SU-DHL-6 (cell line): ENCODE measurements at regions not wholly inside any gene's neighbourhood (a gene's known extent, or its start where the extent isn't known, plus 50 kb on each side); places are given as distances from the start of the nearest gene placed in this dataset.

Experiments
- H2AFZ ChIP-seq: fragments of 200-600 bp; sonication (generic); 2 replicates; pipeline ENCODE4 v1.6.1; 2014; ENCODE audit warnings: low read depth, mild to moderate bottlenecking, moderate library complexity, mixed read lengths, antibody characterized with exemption, low read length; ENCODE audit not compliant: severe bottlenecking
- H3F3A ChIP-seq: fragments of 200-600 bp; shearing (Covaris generic); 2 replicates; pipeline ENCODE4 v1.6.0; 2016; ENCODE audit warnings: antibody characterized with exemption, mild to moderate bottlenecking; ENCODE audit not compliant: insufficient read depth
- H3K27ac ChIP-seq: fragments of 200-600 bp; sonication (generic); 2 replicates; pipeline ENCODE4 v1.5.1; 2016; ENCODE audit warnings: low read depth, mild to moderate bottlenecking, low read length, moderate library complexity, mixed read lengths
- H3K27me3 ChIP-seq: fragments of 200-600 bp; sonication (generic), shearing (Covaris generic); 2 replicates; pipeline ENCODE4 v1.6.0; 2014; ENCODE audit warnings: mild to moderate bottlenecking, low read length
- H3K36me3 ChIP-seq: fragments of 200-600 bp; sonication (generic); 2 replicates; pipeline ENCODE4 v1.6.1; 2014; ENCODE audit warnings: mild to moderate bottlenecking, low read length, mixed read lengths
- H3K4me2 ChIP-seq: fragments of 300-600, 200-600 bp; shearing (Covaris generic), sonication (generic); 2 replicates; pipeline ENCODE4 v1.6.0; 2014; ENCODE audit warnings: low read length, low read depth, mild to moderate bottlenecking; ENCODE audit not compliant: poor library complexity, severe bottlenecking
- H3K4me3 ChIP-seq: fragments of 200-600 bp; sonication (generic); 2 replicates; pipeline ENCODE4 v1.5.1; 2014; ENCODE audit warnings: antibody characterized with exemption, low read length, mild to moderate bottlenecking, mixed read lengths; ENCODE audit not compliant: insufficient read depth, poor library complexity, severe bottlenecking
- H3K79me2 ChIP-seq: fragments of 200-600 bp; sonication (generic); 2 replicates; pipeline ENCODE4 v1.6.1; 2014; ENCODE audit warnings: mild to moderate bottlenecking, low read length, moderate library complexity; ENCODE audit not compliant: insufficient read depth
- H3K9ac ChIP-seq: fragments of 200-600 bp; sonication (generic); 2 replicates; pipeline ENCODE4 v1.7.0; 2014; ENCODE audit warnings: mild to moderate bottlenecking, low read length
- H3K9me2 ChIP-seq: fragments of 200-600 bp; sonication (generic); replicated peaks from 2 replicates; pipeline ENCODE4 v1.6.1; 2014; ENCODE audit warnings: low read length; ENCODE audit not compliant: insufficient read depth
- H3K9me3 ChIP-seq: fragments of 200-600 bp; sonication (generic); 2 replicates; pipeline ENCODE4 v1.6.1; 2014; ENCODE audit warnings: low read length, mixed read lengths; ENCODE audit not compliant: insufficient read depth
- H4K20me1 ChIP-seq: fragments of 200-600 bp; sonication (generic); 2 replicates; pipeline ENCODE4 v1.6.1; 2014; ENCODE audit warnings: low read depth, mild to moderate bottlenecking, antibody characterized with exemption, low read length, moderate library complexity, mixed read lengths
- EZH2phosphoT487 ChIP-seq: fragments of 200-600 bp; sonication (generic), shearing (Covaris generic); conservative IDR thresholded peaks from 2 replicates; pipeline ENCODE4 v1.6.1; 2018; ENCODE audit warnings: mild to moderate bottlenecking, antibody characterized with exemption, low read length, moderate library complexity, mixed read lengths
- TF ChIP-seq, protein P1 (sequence below): fragments of 200-600 bp; sonication (generic); IDR thresholded peaks from one replicate; pipeline ENCODE4 v1.5.1; 2017; ENCODE audit warnings: antibody characterized with exemption, mild to moderate bottlenecking, low read length, moderate library complexity; ENCODE audit not compliant: insufficient read depth, poor library complexity, severe bottlenecking

DNA sequence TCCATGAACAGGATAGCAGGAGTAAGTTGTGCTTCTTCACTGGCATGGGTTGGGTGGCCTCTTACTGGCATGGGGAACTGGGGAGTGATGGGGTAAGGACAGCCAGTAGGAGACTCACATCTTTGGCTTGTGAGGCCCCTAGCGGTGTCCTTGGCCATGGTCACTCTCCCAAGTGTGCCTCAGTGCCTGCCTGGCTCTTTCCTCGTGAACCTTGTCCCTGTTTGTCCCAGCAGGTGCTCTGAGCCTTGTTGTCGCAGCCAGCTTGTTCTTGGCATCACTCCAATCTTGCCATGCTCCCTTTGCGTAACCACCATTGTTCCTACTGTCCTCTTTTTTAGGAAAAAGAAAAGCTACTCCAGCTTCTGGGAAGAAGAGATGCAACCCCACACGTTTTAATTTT lies 53.6 kb upstream of the SDK2 start:
- Histone ChIP-seq H3K4me2 (no peak overlapping the region), H3F3A (no peaks in the 10 kb centered on the region), H3K9me3 (no peaks in the 10 kb centered on the region), H3K9ac (no peak overlapping the region), H3K36me3 (no peaks in the 10 kb centered on the region), H2AFZ (no peak overlapping the region), H4K20me1 (no peaks in the 10 kb centered on the region), H3K9me2 (no peaks in the 10 kb centered on the region), H3K27ac (no peak overlapping the region), H3K4me3 (no peak overlapping the region), H3K27me3 (no peaks in the 10 kb centered on the region), H3K79me2 (no peaks in the 10 kb centered on the region)
- TF ChIP-seq EZH2phosphoT487 = no peak
- TF ChIP-seq, protein P1, sequence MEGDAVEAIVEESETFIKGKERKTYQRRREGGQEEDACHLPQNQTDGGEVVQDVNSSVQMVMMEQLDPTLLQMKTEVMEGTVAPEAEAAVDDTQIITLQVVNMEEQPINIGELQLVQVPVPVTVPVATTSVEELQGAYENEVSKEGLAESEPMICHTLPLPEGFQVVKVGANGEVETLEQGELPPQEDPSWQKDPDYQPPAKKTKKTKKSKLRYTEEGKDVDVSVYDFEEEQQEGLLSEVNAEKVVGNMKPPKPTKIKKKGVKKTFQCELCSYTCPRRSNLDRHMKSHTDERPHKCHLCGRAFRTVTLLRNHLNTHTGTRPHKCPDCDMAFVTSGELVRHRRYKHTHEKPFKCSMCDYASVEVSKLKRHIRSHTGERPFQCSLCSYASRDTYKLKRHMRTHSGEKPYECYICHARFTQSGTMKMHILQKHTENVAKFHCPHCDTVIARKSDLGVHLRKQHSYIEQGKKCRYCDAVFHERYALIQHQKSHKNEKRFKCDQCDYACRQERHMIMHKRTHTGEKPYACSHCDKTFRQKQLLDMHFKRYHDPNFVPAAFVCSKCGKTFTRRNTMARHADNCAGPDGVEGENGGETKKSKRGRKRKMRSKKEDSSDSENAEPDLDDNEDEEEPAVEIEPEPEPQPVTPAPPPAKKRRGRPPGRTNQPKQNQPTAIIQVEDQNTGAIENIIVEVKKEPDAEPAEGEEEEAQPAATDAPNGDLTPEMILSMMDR = no peak

DNA sequence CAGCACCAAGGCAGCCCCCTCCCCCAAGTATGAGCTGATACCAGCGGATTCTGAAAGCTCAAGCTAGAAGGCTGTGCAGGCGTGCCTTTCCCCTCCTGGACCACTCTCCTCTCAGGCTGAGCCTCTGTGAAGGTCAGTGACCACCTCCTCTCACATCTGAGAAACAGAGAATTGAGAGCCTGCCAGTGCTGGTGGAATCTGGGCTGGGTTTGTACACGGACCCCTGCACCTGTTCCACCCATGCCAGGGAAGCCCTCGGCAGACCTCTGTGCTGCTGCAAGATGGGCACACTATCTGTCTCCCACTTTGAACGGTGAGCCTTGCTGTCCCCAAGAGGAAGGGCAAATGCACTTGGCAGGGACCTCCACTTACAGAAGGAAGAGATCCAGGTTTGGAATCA lies 54.7 kb upstream of the SDK2 start:
- no peaks in the 10 kb centered on the region for H4K20me1 ChIP-seq
- H3K9ac ChIP-seq = no peak overlapping the region
- H2AFZ ChIP-seq = no peak overlapping the region
- no peaks in the 10 kb centered on the region for H3K9me2 ChIP-seq
- H3F3A ChIP-seq = no peaks in the 10 kb centered on the region
- no peaks in the 10 kb centered on the region for H3K9me3 ChIP-seq
- H3K27ac ChIP-seq = no peak overlapping the region
- no peaks in the 10 kb centered on the region for H3K27me3 ChIP-seq
- no peak overlapping the region for H3K4me3 ChIP-seq
- H3K79me2 ChIP-seq = no peaks in the 10 kb centered on the region
- H3K36me3 ChIP-seq = no peaks in the 10 kb centered on the region
- no peak overlapping the region for H3K4me2 ChIP-seq
- TF ChIP-seq, protein P1 = no peak
- no peak for TF ChIP-seq EZH2phosphoT487

DNA sequence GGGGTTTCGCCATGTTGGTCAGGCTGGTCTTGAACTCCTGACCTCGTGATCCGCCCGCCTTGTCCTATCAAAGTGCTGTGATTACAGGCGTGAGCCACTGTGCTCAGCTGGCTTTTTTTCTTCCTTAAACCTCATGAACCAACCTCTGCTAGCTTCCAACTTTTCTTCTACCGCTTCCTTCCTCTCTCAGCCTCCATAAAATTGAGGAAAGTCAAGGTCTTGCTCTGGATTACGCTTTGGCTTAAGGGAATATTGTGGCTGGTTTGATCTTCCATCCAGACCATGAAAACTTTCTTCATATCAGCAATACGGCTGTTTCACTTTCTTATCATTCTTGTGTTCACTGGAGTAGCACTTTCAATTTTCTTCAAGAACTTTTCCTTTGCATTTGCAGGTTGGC lies 57.5 kb upstream of the SDK2 start:
- Histone ChIP-seq H3K36me3 (no peaks in the 10 kb centered on the region), H2AFZ (no peak overlapping the region), H3F3A (no peaks in the 10 kb centered on the region), H3K9me3 (no peaks in the 10 kb centered on the region), H3K27ac (no peak overlapping the region), H3K9me2 (no peaks in the 10 kb centered on the region), H3K9ac (no peak overlapping the region), H3K4me3 (no peak overlapping the region), H3K27me3 (no peaks in the 10 kb centered on the region), H3K79me2 (no peaks in the 10 kb centered on the region), H3K4me2 (no peak overlapping the region), H4K20me1 (no peaks in the 10 kb centered on the region)
- TF ChIP-seq EZH2phosphoT487 = no peak
- TF ChIP-seq, protein P1 = no peak

DNA sequence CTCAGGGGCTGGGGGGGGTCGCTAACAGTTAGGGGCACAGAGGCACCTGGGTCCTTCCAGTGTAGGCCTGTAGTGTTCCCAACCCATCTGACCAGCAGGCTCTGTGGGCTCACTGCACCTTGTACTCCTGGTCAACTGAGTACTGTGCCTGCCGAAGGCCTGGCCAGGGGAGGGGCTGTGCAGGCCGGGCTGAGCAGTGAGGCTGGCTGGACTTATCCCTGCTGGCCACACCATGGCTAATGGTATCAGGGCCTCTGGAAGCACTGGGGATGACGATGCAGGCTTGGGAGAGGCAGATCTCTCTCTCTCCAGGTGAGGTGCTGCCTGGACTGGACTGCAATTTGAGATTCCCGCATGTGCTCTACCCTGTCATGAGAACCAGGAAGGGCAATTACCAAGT lies 58.9 kb upstream of the SDK2 start:
- no peaks in the 10 kb centered on the region for H3K9me2 ChIP-seq
- no peaks in the 10 kb centered on the region for H3K79me2 ChIP-seq
- no peak overlapping the region for H3K27ac ChIP-seq
- no peaks in the 10 kb centered on the region for H3K9me3 ChIP-seq
- no peak overlapping the region for H3K9ac ChIP-seq
- H3K4me3 ChIP-seq = no peak overlapping the region
- no peaks in the 10 kb centered on the region for H3K27me3 ChIP-seq
- H2AFZ ChIP-seq = no peak overlapping the region
- H3K4me2 ChIP-seq = no peak overlapping the region
- H3F3A ChIP-seq = no peaks in the 10 kb centered on the region
- no peaks in the 10 kb centered on the region for H3K36me3 ChIP-seq
- no peaks in the 10 kb centered on the region for H4K20me1 ChIP-seq
- TF ChIP-seq, protein P1 = no peak
- TF ChIP-seq EZH2phosphoT487 = no peak
